GM18498 (cell line): ENCODE measurements at regions not wholly inside any gene's neighbourhood (a gene's known extent, or its start where the extent isn't known, plus 50 kb on each side); places are given as distances from the start of the nearest gene placed in this dataset.

Source experiments
- ATAC-seq: cut with Tn5 transposase; IDR thresholded peaks from one replicate; pipeline ENCODE4 v1.9.1; 2021; ENCODE audit warnings: mild to moderate bottlenecking, moderate library complexity; ENCODE audit not compliant: unreplicated experiment

- no peak for ATAC-seq
Observed at GRCh38 chrX:110408949-110409588, 50.4 kb downstream of the RTL9 start.

DNA sequence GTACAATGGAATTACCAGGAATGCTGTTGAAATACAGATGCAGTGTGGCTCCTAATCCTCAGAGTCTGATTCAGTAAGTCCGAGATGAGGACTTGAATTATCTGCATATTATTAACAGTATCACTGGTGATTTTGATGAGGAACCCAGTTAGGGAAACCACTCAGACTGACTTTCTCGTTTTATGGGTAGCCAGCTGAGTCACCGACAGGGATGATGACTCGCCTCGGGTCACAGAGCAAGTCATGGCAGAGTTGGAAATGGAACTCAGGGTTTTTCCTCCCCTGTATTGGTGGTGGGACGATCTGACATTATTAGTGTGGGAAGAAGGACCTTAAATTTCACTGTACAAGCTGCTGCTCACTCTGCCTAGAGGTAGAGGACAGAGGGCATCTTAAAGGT is 51.3 kb downstream of the RTL9 start:
- no peak for ATAC-seq

- ATAC-seq: no peak
Observed at GRCh38 chrX:110410603-110411002, 52.0 kb downstream of the RTL9 start.

GRCh38 chrX:110412971-110413726 is 54.5 kb downstream of the RTL9 start:
- peak; percentile 67 for ATAC-seq

DNA sequence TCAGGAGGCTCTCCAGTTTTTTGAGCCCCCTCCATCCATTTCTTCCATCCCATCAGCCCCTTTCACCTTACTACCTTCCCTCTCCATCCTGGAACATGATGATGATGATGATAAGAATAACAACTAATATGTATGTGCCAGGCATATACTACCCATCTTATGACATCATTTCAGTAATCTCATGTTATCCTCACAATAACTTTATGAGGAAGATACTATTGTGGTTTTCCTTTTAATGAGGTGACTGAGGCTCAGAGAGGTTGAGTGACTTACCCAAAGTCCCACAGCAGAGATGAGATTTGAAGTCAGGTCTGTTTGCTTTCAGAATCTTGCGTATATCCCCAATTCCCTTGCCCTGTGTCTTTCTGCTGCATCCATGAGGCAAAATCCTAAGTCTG is 55.1 kb downstream of the RTL9 start:
- ATAC-seq: no peak

DNA sequence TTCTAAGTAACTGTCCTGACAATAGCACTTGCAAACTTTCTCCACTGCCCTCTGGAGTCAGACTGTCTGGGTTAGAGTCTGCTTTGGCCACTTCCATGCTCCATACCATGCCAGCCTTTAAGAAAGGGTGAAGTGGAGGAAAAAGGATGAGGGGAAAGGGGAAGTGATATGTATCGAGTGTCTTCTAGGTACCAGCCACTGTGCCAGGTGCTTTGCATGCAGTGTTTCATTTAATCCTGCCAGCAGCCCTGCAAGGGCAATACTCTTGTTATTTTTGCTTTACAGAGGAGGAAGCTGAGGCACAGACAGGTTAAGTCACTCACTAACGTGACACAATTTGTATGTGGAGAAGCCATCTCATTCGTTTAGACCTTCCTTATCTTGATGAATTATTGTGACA is 55.6 kb downstream of the RTL9 start:
- peak; percentile 56 for ATAC-seq

GRCh38 chrX:110414679-110415439 is 56.2 kb downstream of the RTL9 start:
- ATAC-seq: peak; percentile 86

GRCh38 chrX:110415440-110416170 is 57.0 kb downstream of the RTL9 start:
- no peak for ATAC-seq

DNA sequence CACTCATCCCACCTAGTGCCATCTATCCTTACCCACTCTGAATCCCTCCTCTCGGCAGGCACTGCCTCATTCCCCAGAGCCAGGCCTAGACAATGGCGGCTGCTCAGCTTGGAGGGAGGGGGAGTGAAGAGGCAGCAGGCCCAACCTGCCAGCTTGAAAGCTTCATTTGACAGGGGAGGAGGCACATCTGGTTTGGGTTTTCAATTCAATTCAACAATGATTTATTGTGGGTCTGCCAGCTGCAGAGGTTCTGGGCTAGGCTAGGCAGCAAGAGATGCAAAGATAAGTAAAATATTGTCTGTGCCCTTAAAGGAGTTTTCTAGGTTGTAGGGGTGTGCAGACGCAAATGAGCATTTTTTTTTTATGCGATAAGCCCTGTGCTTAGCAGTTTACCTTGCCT is 58.5 kb downstream of the RTL9 start:
- no peak for ATAC-seq

GRCh38 chrX:110418316-110419235 is 59.9 kb downstream of the RTL9 start:
- ATAC-seq: no peak

DNA sequence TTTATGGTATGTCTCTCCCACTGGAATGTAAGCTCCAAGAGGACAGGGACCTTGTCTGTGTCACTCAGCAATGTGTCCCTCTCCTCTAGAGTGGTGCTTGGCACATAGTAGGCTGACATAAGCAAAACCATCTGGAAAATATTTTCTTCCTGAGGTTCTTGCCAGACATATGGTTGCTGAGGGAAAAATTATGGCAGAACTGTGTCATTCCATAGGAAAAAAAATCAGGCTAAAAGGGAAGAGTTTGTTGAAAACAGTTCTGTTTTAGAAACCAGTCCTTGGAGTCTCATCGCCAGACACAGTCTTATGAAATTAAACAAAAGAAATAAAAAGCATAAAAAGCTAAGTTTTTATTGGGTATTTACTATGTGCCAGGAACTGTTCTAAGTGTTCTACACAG is 60.9 kb downstream of the RTL9 start:
- no peak for ATAC-seq

DNA sequence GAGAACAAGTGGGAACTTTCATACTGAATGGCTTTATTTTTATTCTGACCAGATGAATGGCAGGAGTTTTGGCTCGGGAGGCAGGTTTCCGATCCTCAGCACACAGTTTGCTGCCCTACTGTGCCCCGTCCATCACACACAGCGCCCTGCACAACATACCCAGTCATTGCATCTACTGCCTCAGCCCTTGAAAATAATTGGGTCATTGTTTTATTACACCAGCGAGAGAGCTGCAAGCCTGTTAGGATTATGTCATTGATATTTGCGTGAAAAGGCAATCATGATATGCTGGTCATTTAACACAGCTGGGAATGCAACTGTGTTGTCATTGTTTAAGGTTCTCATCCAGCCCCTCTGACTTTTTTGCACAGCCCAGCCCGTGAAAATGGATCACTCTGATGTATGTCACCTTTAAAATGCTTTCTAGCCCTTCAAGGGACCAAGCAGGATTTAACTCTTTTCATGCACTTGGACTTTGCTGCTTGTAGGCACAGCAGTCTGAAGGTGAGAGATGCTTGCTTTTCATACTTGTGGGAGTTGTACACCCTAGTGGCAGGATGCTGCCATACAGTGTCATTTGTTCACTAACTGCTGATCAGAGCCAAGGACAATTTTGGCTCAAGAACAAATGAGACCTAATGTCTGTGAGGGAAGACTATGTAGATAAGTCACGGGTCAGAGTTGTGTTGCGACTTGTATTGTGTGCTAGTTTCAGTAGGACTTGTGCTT is 62.3 kb downstream of the RTL9 start:
- ATAC-seq: peak; percentile 58

DNA sequence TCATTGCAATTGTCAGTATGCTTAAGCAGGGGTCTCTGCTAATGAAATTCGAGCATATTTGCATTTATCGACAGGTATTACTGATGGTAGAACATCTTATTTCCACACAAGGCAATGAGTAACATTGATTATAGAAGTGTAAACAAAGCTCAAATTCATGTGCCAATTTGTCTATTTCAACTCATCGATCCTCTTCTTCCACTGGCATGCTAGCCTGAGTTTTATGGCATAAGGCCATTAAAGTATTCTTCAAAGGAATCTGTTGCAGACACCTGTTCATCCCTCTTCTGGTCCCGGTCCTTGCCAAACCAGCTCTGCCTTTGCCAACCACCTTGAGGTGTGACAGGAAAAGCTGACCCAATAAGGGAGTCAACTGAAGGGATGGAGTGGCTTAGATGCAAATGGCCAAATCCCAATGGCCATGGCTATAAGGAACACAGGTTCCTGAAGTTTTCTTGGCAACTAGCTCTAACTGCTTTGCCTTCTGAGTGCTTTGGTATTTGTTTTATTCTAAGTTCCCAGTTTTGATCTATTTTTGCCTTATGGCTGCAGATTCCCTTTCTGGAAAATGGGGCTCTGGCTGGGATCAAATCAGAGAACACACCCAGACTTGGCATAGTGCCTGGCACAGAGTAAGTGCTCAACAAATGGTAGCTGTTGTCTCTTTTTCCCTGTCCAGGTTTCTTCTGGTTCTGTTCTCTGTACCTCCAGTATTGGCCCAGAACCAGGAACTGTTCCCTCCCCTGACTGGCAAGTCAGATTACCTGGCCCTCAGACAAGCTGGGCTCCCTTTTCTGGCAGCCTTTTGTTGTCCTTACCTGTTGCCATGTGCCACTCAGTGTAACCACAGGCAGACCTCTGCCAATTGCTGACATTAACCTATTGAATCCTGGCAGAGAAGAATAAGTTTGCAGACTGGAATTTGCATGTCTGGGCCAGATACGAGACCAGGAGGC is 63.1 kb downstream of the RTL9 start:
- no peak for ATAC-seq

GRCh38 chrX:110425222-110426154 is 66.8 kb downstream of the RTL9 start:
- no peak for ATAC-seq

- ATAC-seq: no peak
Observed at GRCh38 chrX:110426155-110426504, 67.5 kb downstream of the RTL9 start.

- ATAC-seq: no peak
Observed at GRCh38 chrX:110427076-110427475, 68.4 kb downstream of the RTL9 start.

DNA sequence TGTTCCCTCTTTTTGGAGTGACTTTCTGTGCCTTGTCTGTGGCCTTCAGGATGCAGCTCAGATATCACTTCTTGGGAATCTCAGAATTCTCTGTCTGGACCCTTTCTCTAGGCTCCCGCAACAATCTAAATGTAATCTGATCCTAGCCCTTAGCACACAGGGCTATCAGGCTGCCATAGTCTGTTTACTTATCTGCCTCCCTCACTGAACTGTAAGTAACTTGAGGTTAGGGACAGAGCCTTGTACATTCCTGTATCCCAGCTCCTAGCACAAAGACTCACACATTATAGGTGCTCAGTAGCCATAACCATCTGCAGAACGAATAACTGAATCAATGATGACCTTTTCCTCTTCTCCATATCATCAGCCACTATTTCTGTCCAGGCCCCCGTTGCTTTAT is 69.5 kb downstream of the RTL9 start:
- no peak for ATAC-seq
